Neural crest cell (in vitro differentiated cells): ENCODE measurements at regions not wholly inside any gene's neighbourhood (a gene's known extent, or its start where the extent isn't known, plus 50 kb on each side); places are given as distances from the start of the nearest gene placed in this dataset.

Experiments used
- DNase-seq: peaks from one replicate; pipeline ENCODE4 v3.0.0; 2021; ENCODE audit warnings: low read depth, mixed read lengths, low spot score
- H3K27ac Mint-ChIP-seq: one replicate; pipeline ENCODE4 v1.8.0; 2021; ENCODE audit warnings: mild to moderate bottlenecking, mixed read lengths; ENCODE audit not compliant: unreplicated experiment
- H3K27me3 Mint-ChIP-seq: 2 replicates; pipeline ENCODE4 v1.8.0; 2021; ENCODE audit warnings: low read depth, mild to moderate bottlenecking, mixed read lengths
- H3K36me3 Mint-ChIP-seq: 2 replicates; pipeline ENCODE4 v1.8.0; 2021; ENCODE audit warnings: low read depth, mild to moderate bottlenecking, mixed read lengths
- H3K4me1 Mint-ChIP-seq: 2 replicates; pipeline ENCODE4 v1.8.0; 2021; ENCODE audit warnings: mixed read lengths
- H3K4me3 Mint-ChIP-seq: one replicate; pipeline ENCODE4 v1.8.0; 2021; ENCODE audit warnings: mild to moderate bottlenecking, mixed read lengths
- H3K9me3 Mint-ChIP-seq: 2 replicates; pipeline ENCODE4 v1.8.0; 2021; ENCODE audit warnings: mixed read lengths
- CTCF ChIP-seq: fragments of 200-600 bp; sonication (generic); conservative IDR thresholded peaks from 2 replicates; pipeline ENCODE4 v1.5.0; 2021; ENCODE audit warnings: antibody characterized with exemption, mild to moderate bottlenecking

- no peak for DNase-seq
- Mint-ChIP-seq H3K36me3 (no peaks in the 10 kb centered on the region), H3K27me3 (no peaks in the 10 kb centered on the region), H3K9me3 (no peaks in the 10 kb centered on the region), H3K4me3 (no peak overlapping the region), H3K4me1 (no peaks in the 10 kb centered on the region), H3K27ac (no peak overlapping the region)
- TF ChIP-seq CTCF: no peak
These were observed 770.6 kb downstream of the AACS start for GRCh38 chr12:125835852-125836251.

GRCh38 chr12:125836647-125837046 lies 771.4 kb downstream of the AACS start:
- H3K9me3 Mint-ChIP-seq: no peaks in the 10 kb centered on the region
- no peak overlapping the region for H3K27ac Mint-ChIP-seq
- no peaks in the 10 kb centered on the region for H3K4me1 Mint-ChIP-seq
- TF ChIP-seq CTCF: no peak
- no peak overlapping the region for H3K4me3 Mint-ChIP-seq
- no peaks in the 10 kb centered on the region for H3K36me3 Mint-ChIP-seq
- H3K27me3 Mint-ChIP-seq: no peaks in the 10 kb centered on the region
- no peak for DNase-seq

- no peak for DNase-seq
- Mint-ChIP-seq H3K4me3 (no peak overlapping the region), H3K9me3 (no peaks in the 10 kb centered on the region), H3K4me1 (no peaks in the 10 kb centered on the region), H3K36me3 (no peaks in the 10 kb centered on the region), H3K27me3 (peaks cover 7% of the 10 kb centered on the region), H3K27ac (no peak overlapping the region)
- no peak for TF ChIP-seq CTCF
These were observed 776.1 kb downstream of the AACS start for GRCh38 chr12:125841332-125841731.

- no peak overlapping the region for H3K4me3 Mint-ChIP-seq
- no peak for DNase-seq
- no peak for TF ChIP-seq CTCF
These were observed 786.9 kb downstream of the AACS start for GRCh38 chr12:125852116-125852515.

GRCh38 chr12:125852679-125853078 lies 787.4 kb downstream of the AACS start:
- no peak overlapping the region for H3K4me3 Mint-ChIP-seq
- no peak for TF ChIP-seq CTCF
- H3K9me3 Mint-ChIP-seq: no peaks in the 10 kb centered on the region
- no peaks in the 10 kb centered on the region for H3K4me1 Mint-ChIP-seq
- H3K27me3 Mint-ChIP-seq: no peaks in the 10 kb centered on the region
- no peak for DNase-seq
- no peak overlapping the region for H3K27ac Mint-ChIP-seq
- no peaks in the 10 kb centered on the region for H3K36me3 Mint-ChIP-seq

More at GRCh38 chr12:125852116-125852515, 786.9 kb downstream of the AACS start:
- Mint-ChIP-seq H3K9me3 (no peaks in the 10 kb centered on the region), H3K36me3 (no peaks in the 10 kb centered on the region), H3K27me3 (no peaks in the 10 kb centered on the region), H3K27ac (no peak overlapping the region), H3K4me1 (no peaks in the 10 kb centered on the region)

GRCh38 chr12:125853670-125854069 lies 788.4 kb downstream of the AACS start:
- Mint-ChIP-seq H3K27ac (no peak overlapping the region), H3K36me3 (no peaks in the 10 kb centered on the region), H3K4me1 (no peaks in the 10 kb centered on the region), H3K4me3 (no peak overlapping the region), H3K9me3 (no peaks in the 10 kb centered on the region), H3K27me3 (no peaks in the 10 kb centered on the region)
- no peak for DNase-seq
- TF ChIP-seq CTCF: no peak
